ENCODE measurements at regions not wholly inside any gene's neighbourhood (a gene's known extent, or its start where the extent isn't known, plus 50 kb on each side); places are given as distances from the start of the nearest gene placed in this dataset.

GRCh38 chr3:54071601-54072000 lies 50.8 kb upstream of the CACNA2D3 start:
- no peak overlapping the region for H3K4me3 ChIP-seq
- in situ Hi-C loops (cut with MboI; ENCODE audit: low pct_ligation_motif_present in 1 of 4, low pct_unique_long_range_greater_than_20kb in 1 of 4, low sequenced_read_pairs in 3 of 4) (no loop called here), intact Hi-C loops (cut with DNase I; ENCODE audit: low total_unique reads) (no loop called here)
- no peak overlapping the region for H3K27ac ChIP-seq
- no peak for DNase-seq
- 87 to 100% methylated on average over 2 to 6 of the region's 6 CpGs for WGBS, 2 donors (ENCODE audit: low coverage in 1 of 2)
- no peaks in the 10 kb centered on the region for H3K4me1 ChIP-seq
- peaks cover 6 to 15% of the 10 kb centered on the region in 2 donors for H3K9me3 ChIP-seq
- TF ChIP-seq EP300 (IDR thresholded peaks at IDR 0.05; ENCODE audit: low read depth), result no peak
- TF ChIP-seq POLR2A (IDR thresholded peaks at IDR 0.05), result no peak
- TF ChIP-seq CTCF (IDR thresholded peaks at IDR 0.05), result no peak
- TF ChIP-seq POLR2AphosphoS5 (IDR thresholded peaks at IDR 0.05), result no peak
- no peaks in the 10 kb centered on the region for H3K27me3 ChIP-seq
- H3K36me3 ChIP-seq, result no peaks in the 10 kb centered on the region

- Histone ChIP-seq H3K9me3 (peaks cover 6 to 15% of the 10 kb centered on the region in 2 donors), H3K4me1 (no peaks in the 10 kb centered on the region), H3K27me3 (no peaks in the 10 kb centered on the region), H3K27ac (no peak overlapping the region), H3K36me3 (no peaks in the 10 kb centered on the region), H3K4me3 (no peak overlapping the region)
- intact Hi-C loops (cut with DNase I; ENCODE audit: low total_unique reads), result no loop called here
- in situ Hi-C loops (cut with MboI; ENCODE audit: low pct_ligation_motif_present in 1 of 4, low pct_unique_long_range_greater_than_20kb in 1 of 4, low sequenced_read_pairs in 3 of 4), result no loop called here
- WGBS, 2 donors (ENCODE audit: low coverage in 1 of 2), result 78% methylated on average over 2 of the region's 2 CpGs; no CpG with 5 or more reads in 1 of the 2 donors
- DNase-seq, result no peak
- no peak for TF ChIP-seq CTCF (IDR thresholded peaks at IDR 0.05)
- TF ChIP-seq EP300 (IDR thresholded peaks at IDR 0.05; ENCODE audit: low read depth), result no peak
- no peak for TF ChIP-seq POLR2A (IDR thresholded peaks at IDR 0.05)
- no peak for TF ChIP-seq POLR2AphosphoS5 (IDR thresholded peaks at IDR 0.05)
Measured at GRCh38 chr3:54069961-54070360, 52.4 kb upstream of the CACNA2D3 start.

GRCh38 chr3:54067055-54067698 lies 55.2 kb upstream of the CACNA2D3 start:
- no peaks in the 10 kb centered on the region for H3K27me3 ChIP-seq
- no peaks in the 10 kb centered on the region for H3K36me3 ChIP-seq
- intact Hi-C loops (cut with DNase I; ENCODE audit: low total_unique reads) (no loop called here), in situ Hi-C loops (cut with MboI; ENCODE audit: low pct_ligation_motif_present in 1 of 4, low pct_unique_long_range_greater_than_20kb in 1 of 4, low sequenced_read_pairs in 3 of 4) (no loop called here)
- no peak overlapping the region for H3K4me3 ChIP-seq
- DNase-seq, result no peak
- H3K27ac ChIP-seq, result no peak overlapping the region
- no peak for TF ChIP-seq POLR2A (IDR thresholded peaks at IDR 0.05)
- TF ChIP-seq CTCF (IDR thresholded peaks at IDR 0.05), result no peak
- TF ChIP-seq EP300 (IDR thresholded peaks at IDR 0.05; ENCODE audit: low read depth), result no peak
- TF ChIP-seq POLR2AphosphoS5 (IDR thresholded peaks at IDR 0.05), result no peak
- no peaks in the 10 kb centered on the region for H3K4me1 ChIP-seq
- WGBS, 2 donors (ENCODE audit: low coverage in 1 of 2), result 55 to 68% methylated on average over 4 to 8 of the region's 8 CpGs
- H3K9me3 ChIP-seq, result peaks cover 6 to 15% of the 10 kb centered on the region in 2 donors

- TF ChIP-seq EP300 (IDR thresholded peaks at IDR 0.05; ENCODE audit: low read depth) (no peak), POLR2A (IDR thresholded peaks at IDR 0.05) (no peak), CTCF (IDR thresholded peaks at IDR 0.05) (no peak), POLR2AphosphoS5 (IDR thresholded peaks at IDR 0.05) (no peak)
- Histone ChIP-seq H3K9me3 (peaks cover 6 to 15% of the 10 kb centered on the region in 2 donors), H3K4me3 (no peak overlapping the region), H3K27ac (no peak overlapping the region), H3K36me3 (no peaks in the 10 kb centered on the region), H3K27me3 (no peaks in the 10 kb centered on the region), H3K4me1 (no peaks in the 10 kb centered on the region)
- intact Hi-C loops (cut with DNase I; ENCODE audit: low total_unique reads), result no loop called here
- in situ Hi-C loops (cut with MboI; ENCODE audit: low pct_ligation_motif_present in 1 of 4, low pct_unique_long_range_greater_than_20kb in 1 of 4, low sequenced_read_pairs in 3 of 4), result no loop called here
- no peak for DNase-seq
- WGBS, 2 donors (ENCODE audit: low coverage in 1 of 2), result 87 to 100% methylated on average over 1 to 3 of the region's 3 CpGs
Measured at GRCh38 chr3:54066253-54066652, 56.1 kb upstream of the CACNA2D3 start.
